CD4-positive, alpha-beta T cell treated with Interleukin-17A for 1 hour (primary cell): ENCODE measurements at regions not wholly inside any gene's neighbourhood (a gene's known extent, or its start where the extent isn't known, plus 50 kb on each side); places are given as distances from the start of the nearest gene placed in this dataset.
A peak's percentile ranks its signal among the peaks of the same experiment; 100 is the strongest.
"Not testable (repeated sequence)": the region's sequence is repeated elsewhere in the genome, so short reads cannot be mapped to it uniquely, and the experiment has no call there.

ENCODE experiments used
- DNase-seq: peaks from one replicate; pipeline ENCODE4 v3.0.0-alpha.2; 2020

- peak; percentile 52 for DNase-seq
These were observed 262.5 kb upstream of the B3GALT2 start for GRCh38 chr1:193448682-193449461.

GRCh38 chr1:193443886-193444285, 257.5 kb upstream of the B3GALT2 start:
- DNase-seq: no peak

- no peak for DNase-seq
These were observed 252.4 kb upstream of the B3GALT2 start for GRCh38 chr1:193438771-193439170.

- no peak for DNase-seq
These were observed 251.9 kb upstream of the B3GALT2 start for GRCh38 chr1:193438312-193438711.

GRCh38 chr1:193437785-193438184, 251.4 kb upstream of the B3GALT2 start:
- peak; percentile 39 for DNase-seq

- DNase-seq: not testable (repeated sequence)
These were observed 250.9 kb upstream of the B3GALT2 start for GRCh38 chr1:193437333-193437732.

- DNase-seq: no peak
These were observed 249.4 kb upstream of the B3GALT2 start for GRCh38 chr1:193435781-193436180.

- DNase-seq: no peak
These were observed 247.9 kb upstream of the B3GALT2 start for GRCh38 chr1:193434319-193434718.

GRCh38 chr1:193433599-193433998, 247.2 kb upstream of the B3GALT2 start:
- DNase-seq: no peak

GRCh38 chr1:193432979-193433587, 246.7 kb upstream of the B3GALT2 start:
- no peak for DNase-seq

GRCh38 chr1:193431265-193431977, 245.0 kb upstream of the B3GALT2 start:
- no peak for DNase-seq

- no peak for DNase-seq
These were observed 241.1 kb upstream of the B3GALT2 start for GRCh38 chr1:193427524-193427923.

GRCh38 chr1:193426061-193426460, 239.6 kb upstream of the B3GALT2 start:
- DNase-seq: no peak

- no peak for DNase-seq
These were observed 235.1 kb upstream of the B3GALT2 start for GRCh38 chr1:193421487-193421886.

- no peak for DNase-seq
These were observed 232.9 kb upstream of the B3GALT2 start for GRCh38 chr1:193419295-193419694.

GRCh38 chr1:193418745-193419058, 232.3 kb upstream of the B3GALT2 start:
- no peak for DNase-seq

- DNase-seq: peak; percentile 62
These were observed 231.7 kb upstream of the B3GALT2 start for GRCh38 chr1:193417945-193418744.

- peak; percentile 27 for DNase-seq
These were observed 231.0 kb upstream of the B3GALT2 start for GRCh38 chr1:193417403-193417802.

GRCh38 chr1:193416226-193417024, 230.0 kb upstream of the B3GALT2 start:
- no peak for DNase-seq

- no peak for DNase-seq
These were observed 228.8 kb upstream of the B3GALT2 start for GRCh38 chr1:193415256-193415655.

- no peak for DNase-seq
These were observed 227.0 kb upstream of the B3GALT2 start for GRCh38 chr1:193413376-193413775.

- DNase-seq: peak; percentile 36
These were observed 226.3 kb upstream of the B3GALT2 start for GRCh38 chr1:193412748-193413147.
